Esophagus muscularis mucosa (tissue), 4 donors: ENCODE measurements at regions not wholly inside any gene's neighbourhood (a gene's known extent, or its start where the extent isn't known, plus 50 kb on each side); places are given as distances from the start of the nearest gene placed in this dataset.

Experiments used
- DNase-seq: peaks from one replicate; pipeline ENCODE4 v3.0.0-alpha.2; 2017; ENCODE audit errors: extremely low spot score
- H3K27ac ChIP-seq, 4 donors: fragments of 200-600 bp; sonication (generic); replicated peaks in 1 of 4; 1 replicate in 3 of 4; 2 replicates in 1 of 4; pipeline ENCODE4 v1.5.1; 2016 to 2019; ENCODE audit warnings: mild to moderate bottlenecking in 1 of 4
- H3K27me3 ChIP-seq, 4 donors: fragments of 200-600 bp; sonication (generic); one replicate each; pipeline versions ENCODE4 v1.5.1 to v1.6.0; 2016 to 2019
- H3K36me3 ChIP-seq, 4 donors: fragments of 200-600 bp; sonication (generic); one replicate each; pipeline ENCODE4 v1.5.1; 2016 to 2019
- H3K4me1 ChIP-seq, 4 donors: fragments of 200-600 bp; sonication (generic); one replicate each; pipeline ENCODE4 v1.5.1; 2016 to 2019
- H3K4me3 ChIP-seq, 4 donors: fragments of 200-600 bp; sonication (generic); 1 replicate in 2 of 4; 2 replicates in 2 of 4; pipeline ENCODE4 v1.5.1; 2016 to 2019; ENCODE audit warnings: mild to moderate bottlenecking in 4 of 4, moderate library complexity in 1 of 4
- H3K9me3 ChIP-seq, 4 donors: fragments of 200-600 bp; sonication (generic); 1 replicate in 3 of 4; 2 replicates in 1 of 4; pipeline ENCODE4 v1.5.1; 2016 to 2019
- CTCF ChIP-seq, 3 experiments: fragments of 200-600 bp in 2 of 3; fragments of 450-650 bp in 1 of 3; sonication (generic) in 2 of 3; IDR thresholded peaks; one replicate each; pipeline ENCODE4 v1.5.1; 2017 to 2019; ENCODE audit warnings: antibody characterized with exemption in 3 of 3, mild to moderate bottlenecking in 2 of 3, moderate library complexity in 1 of 3
- EP300 ChIP-seq: sonication (generic); formaldehyde crosslinking; IDR thresholded peaks from one replicate; pipeline ENCODE4 v1.6.1; 2017; ENCODE audit warnings: antibody characterized with exemption
- POLR2A ChIP-seq: fragments of 450-650 bp; IDR thresholded peaks from one replicate; pipeline ENCODE4 v1.6.1; 2017; ENCODE audit warnings: antibody characterized with exemption, moderate library complexity, mild to moderate bottlenecking, low read depth
- POLR2AphosphoS5 ChIP-seq, 2 donors: sonication (generic); formaldehyde crosslinking; IDR thresholded peaks; one replicate each; pipeline ENCODE4 v1.6.1; 2017; ENCODE audit warnings: antibody characterized with exemption in 2 of 2
- WGBS: methylation state at CpG from one replicate; pipeline ENCODE4 v1.1.5; 2018; 5-methylcytosine and 5-hydroxymethylcytosine counted together
- intact Hi-C: fragments of 100-400 bp; cut with DNase I; formaldehyde crosslinking; loops from one replicate; pipeline ENCODE4 v1.15.1; 2023

GRCh38 chr6:45737331-45738056, 278.2 kb downstream of the CLIC5 start:
- 62% methylated on average over 9 of the region's 9 CpGs for WGBS
- Histone ChIP-seq H3K4me3 (no peak overlapping the region), H3K4me1 (no peaks in the 10 kb centered on the region), H3K9me3 (no peaks in the 10 kb centered on the region), H3K27me3 (peaks cover 0 to 6% (median 0%) of the 10 kb centered on the region in 4 donors), H3K27ac (no peak overlapping the region), H3K36me3 (no peaks in the 10 kb centered on the region)
- intact Hi-C loops: no loop called here
- TF ChIP-seq EP300 (no peak), POLR2AphosphoS5 (IDR thresholded peaks at IDR 0.05) (no peak), POLR2A (no peak), CTCF (IDR thresholded peaks at IDR 0.05) (no peak)
- no peak for DNase-seq

- Histone ChIP-seq H3K4me3 (no peak overlapping the region), H3K27ac (no peak overlapping the region), H3K36me3 (no peaks in the 10 kb centered on the region), H3K9me3 (no peaks in the 10 kb centered on the region), H3K4me1 (no peaks in the 10 kb centered on the region), H3K27me3 (peaks cover 0 to 8% (median 0%) of the 10 kb centered on the region in 4 donors)
- DNase-seq: no peak
- WGBS: 83% methylated on average over 5 of the region's 5 CpGs
- intact Hi-C loops: no loop called here
- TF ChIP-seq EP300 (no peak), POLR2A (no peak), POLR2AphosphoS5 (IDR thresholded peaks at IDR 0.05) (no peak), CTCF (IDR thresholded peaks at IDR 0.05) (no peak)
Observed at GRCh38 chr6:45736134-45736533, 279.5 kb downstream of the CLIC5 start.

GRCh38 chr6:45732731-45733130, 282.9 kb downstream of the CLIC5 start:
- DNase-seq: no peak
- no peaks in the 10 kb centered on the region for H3K9me3 ChIP-seq
- TF ChIP-seq POLR2A (no peak), EP300 (no peak), CTCF (IDR thresholded peaks at IDR 0.05) (no peak), POLR2AphosphoS5 (IDR thresholded peaks at IDR 0.05) (no peak)
- H3K27me3 ChIP-seq: peaks cover 0 to 8% (median 0%) of the 10 kb centered on the region in 4 donors
- intact Hi-C loops: no loop called here
- no peak overlapping the region for H3K27ac ChIP-seq
- H3K36me3 ChIP-seq: no peaks in the 10 kb centered on the region
- no peaks in the 10 kb centered on the region for H3K4me1 ChIP-seq
- 32% methylated on average over 7 of the region's 7 CpGs for WGBS
- H3K4me3 ChIP-seq: no peak overlapping the region

GRCh38 chr6:45730232-45730631, 285.4 kb downstream of the CLIC5 start:
- Histone ChIP-seq H3K27ac (no peak overlapping the region), H3K36me3 (no peaks in the 10 kb centered on the region), H3K4me1 (no peaks in the 10 kb centered on the region), H3K27me3 (peaks cover 0 to 8% (median 0%) of the 10 kb centered on the region in 4 donors), H3K9me3 (no peaks in the 10 kb centered on the region), H3K4me3 (no peak overlapping the region)
- intact Hi-C loops: no loop called here
- WGBS: 69% methylated on average over 1 of the region's 1 CpG
- no peak for DNase-seq
- no peak for TF ChIP-seq POLR2A
- TF ChIP-seq POLR2AphosphoS5 (IDR thresholded peaks at IDR 0.05): no peak
- no peak for TF ChIP-seq CTCF (IDR thresholded peaks at IDR 0.05)

GRCh38 chr6:45728674-45729073, 287.0 kb downstream of the CLIC5 start:
- WGBS: 65% methylated on average over 3 of the region's 3 CpGs
- H3K4me3 ChIP-seq: no peak overlapping the region
- DNase-seq: no peak
- H3K36me3 ChIP-seq: no peaks in the 10 kb centered on the region
- no peak overlapping the region for H3K27ac ChIP-seq
- H3K27me3 ChIP-seq: peaks cover 0 to 4% (median 0%) of the 10 kb centered on the region in 4 donors
- peaks cover 0 to under 1% (median 0%) of the 10 kb centered on the region in 4 donors for H3K9me3 ChIP-seq
- intact Hi-C loops: no loop called here
- no peak for TF ChIP-seq CTCF (IDR thresholded peaks at IDR 0.05)
- no peak for TF ChIP-seq POLR2AphosphoS5 (IDR thresholded peaks at IDR 0.05)
- TF ChIP-seq POLR2A: no peak
- TF ChIP-seq EP300: no peak
- H3K4me1 ChIP-seq: peaks cover 0 to 6% (median 0%) of the 10 kb centered on the region in 4 donors
